GM21723 (cell line): ENCODE measurements at regions not wholly inside any gene's neighbourhood (a gene's known extent, or its start where the extent isn't known, plus 50 kb on each side); places are given as distances from the start of the nearest gene placed in this dataset.

Experiments used
- ATAC-seq: cut with Tn5 transposase; IDR thresholded peaks from one replicate; pipeline ENCODE4 v1.9.1; 2021; ENCODE audit warnings: mild to moderate bottlenecking, moderate library complexity; ENCODE audit not compliant: unreplicated experiment

GRCh38 chr12:60120199-60120598 is 524.4 kb downstream of the SLC16A7 start:
- ATAC-seq: no peak

GRCh38 chr12:60123557-60123956 is 527.7 kb downstream of the SLC16A7 start:
- no peak for ATAC-seq

GRCh38 chr12:60137513-60137912 is 541.7 kb downstream of the SLC16A7 start:
- no peak for ATAC-seq

GRCh38 chr12:60138526-60138925 is 542.7 kb downstream of the SLC16A7 start:
- ATAC-seq: no peak

GRCh38 chr12:60144395-60144794 is 548.6 kb downstream of the SLC16A7 start:
- ATAC-seq: no peak

- no peak for ATAC-seq
Observed at GRCh38 chr12:60148109-60148508, 552.3 kb downstream of the SLC16A7 start.

GRCh38 chr12:60148831-60149230 is 553.0 kb downstream of the SLC16A7 start:
- ATAC-seq: no peak

- no peak for ATAC-seq
Observed at GRCh38 chr12:60152756-60153155, 556.9 kb downstream of the SLC16A7 start.

- no peak for ATAC-seq
Observed at GRCh38 chr12:60159761-60160160, 563.9 kb downstream of the SLC16A7 start.

- no peak for ATAC-seq
Observed at GRCh38 chr12:60162988-60163720, 567.3 kb downstream of the SLC16A7 start.

- ATAC-seq: no peak
Observed at GRCh38 chr12:60165781-60166180, 570.0 kb downstream of the SLC16A7 start.

- ATAC-seq: no peak
Observed at GRCh38 chr12:60168441-60168840, 572.6 kb downstream of the SLC16A7 start.

- no peak for ATAC-seq
Observed at GRCh38 chr12:60169904-60170303, 574.1 kb downstream of the SLC16A7 start.

GRCh38 chr12:60172266-60173211 is 576.7 kb downstream of the SLC16A7 start:
- no peak for ATAC-seq

- ATAC-seq: no peak
Observed at GRCh38 chr12:60173224-60174170, 577.7 kb downstream of the SLC16A7 start.

- no peak for ATAC-seq
Observed at GRCh38 chr12:60174476-60174875, 578.6 kb downstream of the SLC16A7 start.

GRCh38 chr12:60174941-60175340 is 579.1 kb downstream of the SLC16A7 start:
- ATAC-seq: no peak

- ATAC-seq: no peak
Observed at GRCh38 chr12:60176891-60177290, 581.1 kb downstream of the SLC16A7 start.

- ATAC-seq: no peak
Observed at GRCh38 chr12:60180298-60180697, 584.5 kb downstream of the SLC16A7 start.

- no peak for ATAC-seq
Observed at GRCh38 chr12:60182354-60182753, 586.5 kb downstream of the SLC16A7 start.

- no peak for ATAC-seq
Observed at GRCh38 chr12:60184096-60184495, 588.3 kb downstream of the SLC16A7 start.
